Progenitor cell of endocrine pancreas (in vitro differentiated cells): ENCODE measurements at regions not wholly inside any gene's neighbourhood (a gene's known extent, or its start where the extent isn't known, plus 50 kb on each side); places are given as distances from the start of the nearest gene placed in this dataset.
A peak's percentile ranks its signal among the peaks of the same experiment; 100 is the strongest.

ENCODE experiments used
- DNase-seq: peaks from one replicate; pipeline ENCODE4 v3.0.0; 2021; ENCODE audit warnings: low spot score; ENCODE audit not compliant: unreplicated experiment
- H3K27ac Mint-ChIP-seq: 2 replicates; pipeline ENCODE4 v1.8.0; 2021; ENCODE audit warnings: mild to moderate bottlenecking, moderate library complexity, mixed read lengths
- H3K27me3 Mint-ChIP-seq: 2 replicates; pipeline ENCODE4 v1.8.0; 2021; ENCODE audit warnings: mixed read lengths
- H3K36me3 Mint-ChIP-seq: 2 replicates; pipeline ENCODE4 v1.8.0; 2022; ENCODE audit warnings: mixed read lengths; ENCODE audit not compliant: insufficient read depth
- H3K4me1 Mint-ChIP-seq: 2 replicates; pipeline ENCODE4 v1.8.0; 2021; ENCODE audit warnings: low read depth, mixed read lengths
- H3K4me3 Mint-ChIP-seq: 2 replicates; pipeline ENCODE4 v1.8.0; 2021; ENCODE audit warnings: low read depth, mild to moderate bottlenecking, moderate library complexity, mixed read lengths
- H3K9me3 Mint-ChIP-seq: 2 replicates; pipeline ENCODE4 v1.8.0; 2021; ENCODE audit warnings: low read depth, mixed read lengths
- TF ChIP-seq, protein P1 (sequence below): fragments of 200-600 bp; sonication (generic); IDR thresholded peaks from one replicate; pipeline ENCODE4 v1.5.0; 2021; ENCODE audit warnings: antibody characterized with exemption, mild to moderate bottlenecking; ENCODE audit not compliant: unreplicated experiment

DNA sequence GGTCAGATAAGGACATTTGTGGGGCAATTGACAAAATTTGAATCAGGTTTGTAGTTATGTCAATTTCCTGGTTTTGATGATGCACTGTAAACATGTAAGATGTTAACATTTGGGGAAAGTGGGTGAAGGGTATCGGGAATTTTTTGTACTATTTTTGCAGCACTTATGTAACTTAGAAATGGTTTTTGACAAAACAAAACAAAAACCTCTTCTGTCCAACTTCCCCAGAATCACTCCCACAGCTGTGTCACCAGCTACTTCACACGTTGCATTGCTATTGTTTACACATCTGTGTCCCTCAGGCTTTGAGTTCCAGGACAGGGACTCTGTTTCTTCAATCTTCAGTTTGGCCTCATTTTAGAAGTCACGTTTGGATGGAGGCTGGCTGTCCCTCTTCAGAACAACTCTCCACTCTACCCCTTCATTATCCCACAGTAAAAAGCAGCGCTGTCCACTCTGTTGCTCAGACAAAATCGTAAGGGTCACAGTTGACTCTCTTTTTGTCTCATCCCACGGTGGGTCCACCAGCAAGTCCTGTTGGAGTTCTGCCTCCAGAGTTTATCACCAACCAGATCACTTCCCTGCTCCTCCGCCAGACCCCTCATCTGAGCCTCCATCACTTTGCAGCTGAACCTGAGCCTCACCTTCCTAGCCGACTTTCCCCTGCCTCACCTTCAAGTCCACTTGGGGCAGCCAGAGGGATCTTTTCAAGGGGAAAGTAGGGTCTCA, 63.2 kb downstream of the NENF start:
- TF ChIP-seq, protein P1, sequence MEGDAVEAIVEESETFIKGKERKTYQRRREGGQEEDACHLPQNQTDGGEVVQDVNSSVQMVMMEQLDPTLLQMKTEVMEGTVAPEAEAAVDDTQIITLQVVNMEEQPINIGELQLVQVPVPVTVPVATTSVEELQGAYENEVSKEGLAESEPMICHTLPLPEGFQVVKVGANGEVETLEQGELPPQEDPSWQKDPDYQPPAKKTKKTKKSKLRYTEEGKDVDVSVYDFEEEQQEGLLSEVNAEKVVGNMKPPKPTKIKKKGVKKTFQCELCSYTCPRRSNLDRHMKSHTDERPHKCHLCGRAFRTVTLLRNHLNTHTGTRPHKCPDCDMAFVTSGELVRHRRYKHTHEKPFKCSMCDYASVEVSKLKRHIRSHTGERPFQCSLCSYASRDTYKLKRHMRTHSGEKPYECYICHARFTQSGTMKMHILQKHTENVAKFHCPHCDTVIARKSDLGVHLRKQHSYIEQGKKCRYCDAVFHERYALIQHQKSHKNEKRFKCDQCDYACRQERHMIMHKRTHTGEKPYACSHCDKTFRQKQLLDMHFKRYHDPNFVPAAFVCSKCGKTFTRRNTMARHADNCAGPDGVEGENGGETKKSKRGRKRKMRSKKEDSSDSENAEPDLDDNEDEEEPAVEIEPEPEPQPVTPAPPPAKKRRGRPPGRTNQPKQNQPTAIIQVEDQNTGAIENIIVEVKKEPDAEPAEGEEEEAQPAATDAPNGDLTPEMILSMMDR = no peak
- Mint-ChIP-seq H3K27me3 (peaks cover 26% of the 10 kb centered on the region), H3K4me1 (peaks cover 31% of the 10 kb centered on the region), H3K4me3 (no peak overlapping the region), H3K36me3 (no peaks in the 10 kb centered on the region), H3K27ac (no peak overlapping the region), H3K9me3 (no peaks in the 10 kb centered on the region)
- no peak for DNase-seq

DNA sequence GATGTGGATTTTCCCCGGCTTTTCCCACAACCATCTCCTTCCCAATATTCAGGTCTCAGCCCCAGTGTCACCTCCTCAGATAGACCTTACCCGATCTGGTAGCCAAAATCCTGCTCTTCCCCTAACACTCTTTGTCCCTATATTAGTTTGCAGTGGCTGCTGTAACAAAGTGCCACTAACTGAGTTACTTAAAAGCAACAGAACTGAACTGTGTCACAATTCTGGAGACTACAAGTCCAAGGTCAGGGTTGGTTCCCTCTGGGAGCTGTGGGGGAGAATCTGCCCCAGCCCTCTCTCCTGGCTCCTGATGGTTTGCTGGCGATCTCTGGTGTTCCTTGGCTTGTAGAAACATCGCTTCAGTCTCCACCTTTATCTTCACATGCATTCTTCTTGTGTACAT, 64.0 kb downstream of the NENF start:
- H3K4me3 Mint-ChIP-seq = no peak overlapping the region
- peaks cover 29% of the 10 kb centered on the region for H3K4me1 Mint-ChIP-seq
- H3K27me3 Mint-ChIP-seq = peaks cover 23% of the 10 kb centered on the region
- no peaks in the 10 kb centered on the region for H3K36me3 Mint-ChIP-seq
- DNase-seq = no peak
- H3K27ac Mint-ChIP-seq = no peak overlapping the region
- H3K9me3 Mint-ChIP-seq = no peaks in the 10 kb centered on the region
- TF ChIP-seq, protein P1 = no peak

DNA sequence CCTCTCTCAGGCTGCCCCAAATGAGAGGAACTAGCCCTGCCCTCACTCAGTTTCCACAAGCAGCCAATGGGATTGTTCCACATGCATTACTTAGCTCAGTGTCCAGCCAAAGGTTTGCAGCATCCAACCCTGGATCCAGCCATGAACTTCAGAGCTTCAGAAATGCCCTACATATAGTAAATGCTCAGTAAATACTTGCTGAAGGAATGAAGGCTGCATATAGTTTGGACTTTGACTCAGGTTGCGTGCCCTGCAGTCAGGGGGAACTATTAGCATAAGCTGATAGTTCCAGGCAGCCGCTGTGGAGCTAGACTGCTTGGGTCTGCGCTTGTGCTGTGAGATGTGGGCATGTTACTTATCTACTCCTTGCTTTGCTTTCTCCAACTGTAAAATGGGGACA, 64.8 kb downstream of the NENF start:
- Mint-ChIP-seq H3K4me3 (no peak overlapping the region), H3K27me3 (peaks cover 22% of the 10 kb centered on the region), H3K4me1 (peaks cover 29% of the 10 kb centered on the region), H3K9me3 (no peaks in the 10 kb centered on the region), H3K27ac (peak overlapping the region; percentile 86), H3K36me3 (no peaks in the 10 kb centered on the region)
- TF ChIP-seq, protein P1 = no peak
- DNase-seq = no peak

DNA sequence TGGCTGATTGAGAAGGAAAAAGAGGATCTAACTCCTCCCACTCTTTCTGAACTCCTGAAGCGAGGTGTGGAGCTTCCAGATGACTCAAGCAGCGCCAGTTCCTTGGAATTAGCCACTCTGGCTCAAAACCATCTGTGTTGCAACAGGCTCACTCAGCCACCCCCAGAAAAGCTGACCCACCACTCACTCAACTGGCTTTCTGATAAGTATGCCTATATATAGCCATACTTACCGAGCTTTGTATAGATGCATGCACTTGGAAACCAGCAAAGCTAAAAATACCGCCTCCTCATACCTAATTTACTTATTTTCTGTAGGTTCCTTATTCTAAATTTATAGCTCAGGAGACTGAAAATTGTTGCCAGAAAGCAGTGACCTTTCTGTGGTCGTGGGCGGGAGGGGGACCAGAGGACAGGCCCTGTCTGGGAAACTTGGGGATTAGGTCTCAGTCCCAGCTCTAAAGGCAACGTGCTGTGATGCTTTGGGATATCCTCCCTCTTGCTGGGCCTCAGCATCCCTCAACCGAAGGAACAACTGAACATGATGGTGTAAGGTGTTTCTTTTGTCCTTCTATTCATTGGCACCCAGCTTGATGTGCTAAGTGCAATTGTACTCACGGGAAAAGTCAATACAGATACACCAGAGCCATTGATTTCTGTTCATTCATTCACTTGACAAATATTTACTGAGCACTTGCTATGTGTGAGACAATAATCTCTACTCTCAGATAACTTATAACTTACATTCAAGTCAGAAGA, 65.7 kb downstream of the NENF start:
- Mint-ChIP-seq H3K9me3 (no peaks in the 10 kb centered on the region), H3K27ac (peak overlapping the region; percentile 86)
- TF ChIP-seq, protein P1 = no peak

DNA sequence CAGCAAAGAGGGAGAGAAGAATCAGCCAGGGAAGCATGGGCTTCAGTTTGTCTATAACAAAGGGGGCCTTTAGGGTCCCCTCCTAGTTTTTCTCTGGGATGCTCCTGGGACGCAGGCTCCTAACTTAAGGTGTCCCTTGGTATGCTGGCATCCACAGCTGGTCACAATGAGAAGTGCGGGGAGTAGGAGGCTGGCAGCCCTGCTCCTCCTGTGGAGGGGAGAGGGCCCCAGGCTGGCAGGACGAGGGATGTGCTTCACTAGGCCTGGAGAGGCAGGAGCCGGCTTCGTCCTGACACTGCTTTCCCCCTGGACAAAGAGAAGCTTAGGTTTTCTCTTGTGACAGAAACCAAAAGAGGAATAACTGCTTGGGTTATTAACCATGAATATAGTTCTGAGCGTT, 67.6 kb downstream of the NENF start:
- no peak for DNase-seq
- no peaks in the 10 kb centered on the region for H3K9me3 Mint-ChIP-seq
- H3K36me3 Mint-ChIP-seq = no peaks in the 10 kb centered on the region
- no peak overlapping the region for H3K4me3 Mint-ChIP-seq
- TF ChIP-seq, protein P1 = no peak
- no peak overlapping the region for H3K27ac Mint-ChIP-seq
- peaks cover 19% of the 10 kb centered on the region for H3K27me3 Mint-ChIP-seq
- H3K4me1 Mint-ChIP-seq = peaks cover 29% of the 10 kb centered on the region

More for the DNA sequence above, 65.7 kb downstream of the NENF start:
- H3K4me1 Mint-ChIP-seq = peaks cover 29% of the 10 kb centered on the region
- peaks cover 22% of the 10 kb centered on the region for H3K27me3 Mint-ChIP-seq
- no peak overlapping the region for H3K4me3 Mint-ChIP-seq
- no peak for DNase-seq
- no peaks in the 10 kb centered on the region for H3K36me3 Mint-ChIP-seq
